Subcutaneous abdominal adipose tissue (tissue), 5 donors: ENCODE measurements at regions not wholly inside any gene's neighbourhood (a gene's known extent, or its start where the extent isn't known, plus 50 kb on each side); places are given as distances from the start of the nearest gene placed in this dataset.

Source experiments
- H3K27ac ChIP-seq: one replicate; pipeline ENCODE4 v1.7.0; 2013; ENCODE audit warnings: low read depth, mild to moderate bottlenecking, inconsistent platforms, low read length, moderate library complexity
- H3K27me3 ChIP-seq, 5 donors: one replicate each; pipeline ENCODE4 v1.7.0; 2013; ENCODE audit warnings: low read length in 5 of 5, inconsistent platforms in 1 of 5; ENCODE audit not compliant: control insufficient read depth in 5 of 5, insufficient read depth in 4 of 5
- H3K36me3 ChIP-seq, 5 donors: one replicate each; pipeline ENCODE4 v1.7.0; 2013; ENCODE audit warnings: low read length in 5 of 5; ENCODE audit not compliant: control insufficient read depth in 5 of 5, insufficient read depth in 5 of 5
- H3K4me1 ChIP-seq, 5 donors: one replicate each; pipeline ENCODE4 v1.7.0; 2013; ENCODE audit warnings: low read length in 5 of 5, mild to moderate bottlenecking in 3 of 5, moderate library complexity in 1 of 5; ENCODE audit not compliant: control insufficient read depth in 5 of 5, insufficient read depth in 5 of 5
- H3K4me3 ChIP-seq, 5 donors: one replicate each; pipeline ENCODE4 v1.7.0; 2013; ENCODE audit warnings: low read length in 5 of 5, low read depth in 1 of 5
- H3K9ac ChIP-seq, 5 donors: one replicate each; pipeline ENCODE4 v1.7.0; 2013; ENCODE audit warnings: low read length in 5 of 5, mild to moderate bottlenecking in 4 of 5, moderate library complexity in 3 of 5
- H3K9me3 ChIP-seq, 5 donors: one replicate each; pipeline ENCODE4 v1.7.0; 2013; ENCODE audit warnings: low read length in 5 of 5; ENCODE audit not compliant: control insufficient read depth in 5 of 5
- donor health status: healthy.
- donor health status: healthy.
- donor health status: healthy.
- donor health status: healthy.
- donor health status: healthy.

DNA sequence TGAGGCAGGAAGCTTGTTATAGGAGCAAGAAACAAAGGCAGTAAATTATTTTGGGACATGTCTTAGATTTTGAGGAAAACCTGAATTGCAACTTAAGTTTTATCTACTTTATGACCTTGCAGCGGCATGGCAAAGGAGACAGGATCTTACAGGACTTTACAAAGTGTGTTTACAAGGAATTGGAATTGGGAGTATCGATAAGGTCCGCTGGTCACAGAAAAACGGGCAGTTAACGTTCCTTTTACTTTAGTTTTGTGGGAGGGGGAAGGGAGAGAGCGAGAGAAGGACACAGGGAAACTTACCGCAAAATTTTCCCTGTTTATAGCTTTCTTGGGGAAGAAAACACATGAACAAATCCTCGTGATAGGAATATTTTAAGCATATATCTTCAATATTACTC is 1607.2 kb downstream of the GRIK2 start:
- H3K27me3 ChIP-seq = no peaks in the 10 kb centered on the region
- no peaks in the 10 kb centered on the region for H3K4me1 ChIP-seq
- H3K4me3 ChIP-seq = no peak overlapping the region
- H3K36me3 ChIP-seq = no peaks in the 10 kb centered on the region
- no peaks in the 10 kb centered on the region for H3K9me3 ChIP-seq
- no peak overlapping the region for H3K9ac ChIP-seq
- no peak overlapping the region for H3K27ac ChIP-seq

DNA sequence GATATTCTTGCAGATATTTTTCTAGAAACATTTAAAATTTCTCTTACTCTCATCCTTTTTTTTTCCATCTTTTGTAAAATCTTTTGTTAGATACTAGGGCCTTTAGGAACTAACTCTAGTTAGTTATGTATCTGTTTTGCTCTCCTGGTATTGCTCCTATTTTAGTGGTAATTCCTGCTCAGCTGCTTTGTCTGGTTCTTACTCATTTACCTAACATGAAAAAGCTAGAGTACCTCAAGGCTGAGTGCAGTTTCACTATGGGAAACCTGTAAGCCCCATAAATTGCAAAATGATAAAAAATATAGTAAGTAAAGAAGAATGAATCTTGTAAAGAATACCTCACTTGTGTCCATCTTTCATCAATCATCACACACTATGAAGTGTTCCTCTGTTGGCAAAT is 1602.0 kb downstream of the GRIK2 start:
- Histone ChIP-seq H3K27me3 (no peaks in the 10 kb centered on the region), H3K4me3 (no peak overlapping the region), H3K4me1 (no peaks in the 10 kb centered on the region), H3K9me3 (no peaks in the 10 kb centered on the region), H3K27ac (no peak overlapping the region), H3K9ac (no peak overlapping the region), H3K36me3 (no peaks in the 10 kb centered on the region)

DNA sequence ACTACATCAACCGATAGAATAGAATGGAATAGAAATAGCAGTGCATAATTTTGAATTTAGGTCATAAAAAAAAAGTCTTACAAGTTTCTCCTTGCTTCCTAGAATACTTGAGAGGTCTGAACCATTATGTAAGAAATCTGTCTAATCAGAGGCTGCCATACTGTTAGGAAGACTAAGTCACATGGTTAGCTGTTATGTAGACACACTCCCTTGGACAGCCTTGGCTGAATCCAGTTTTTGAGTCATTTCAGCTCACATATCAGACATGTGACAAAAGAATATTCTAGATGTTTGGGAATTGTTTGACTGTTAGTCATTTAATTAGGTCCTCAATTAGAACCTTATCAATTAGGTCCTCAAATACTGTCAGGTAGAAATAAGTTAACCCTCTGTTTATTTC is 1601.4 kb downstream of the GRIK2 start:
- Histone ChIP-seq H3K27ac (no peak overlapping the region), H3K27me3 (no peaks in the 10 kb centered on the region), H3K36me3 (no peaks in the 10 kb centered on the region), H3K4me1 (no peaks in the 10 kb centered on the region), H3K9ac (no peak overlapping the region), H3K9me3 (no peaks in the 10 kb centered on the region), H3K4me3 (no peak overlapping the region)

DNA sequence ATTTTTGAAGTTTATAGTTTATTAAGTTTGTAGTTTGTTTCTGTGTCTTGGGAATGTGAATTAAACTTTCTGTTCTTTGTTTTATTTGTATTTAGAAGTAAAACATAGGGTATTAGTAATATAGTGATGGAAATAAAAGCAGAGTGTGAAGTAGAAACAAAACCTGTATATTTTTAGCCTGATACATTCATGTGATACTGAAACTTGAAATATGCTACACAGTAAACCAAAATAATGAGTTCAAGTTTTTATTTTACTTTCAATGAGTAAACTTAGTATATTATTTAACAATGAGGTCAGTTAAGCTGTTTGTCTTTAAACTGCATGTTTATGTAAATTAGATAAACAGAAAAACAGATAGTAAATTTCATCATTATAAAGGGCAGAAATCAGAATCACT is 1592.6 kb downstream of the GRIK2 start:
- no peaks in the 10 kb centered on the region for H3K9me3 ChIP-seq
- no peaks in the 10 kb centered on the region for H3K27me3 ChIP-seq
- H3K9ac ChIP-seq = no peak overlapping the region
- no peak overlapping the region for H3K27ac ChIP-seq
- no peak overlapping the region for H3K4me3 ChIP-seq
- no peaks in the 10 kb centered on the region for H3K4me1 ChIP-seq
- H3K36me3 ChIP-seq = no peaks in the 10 kb centered on the region

DNA sequence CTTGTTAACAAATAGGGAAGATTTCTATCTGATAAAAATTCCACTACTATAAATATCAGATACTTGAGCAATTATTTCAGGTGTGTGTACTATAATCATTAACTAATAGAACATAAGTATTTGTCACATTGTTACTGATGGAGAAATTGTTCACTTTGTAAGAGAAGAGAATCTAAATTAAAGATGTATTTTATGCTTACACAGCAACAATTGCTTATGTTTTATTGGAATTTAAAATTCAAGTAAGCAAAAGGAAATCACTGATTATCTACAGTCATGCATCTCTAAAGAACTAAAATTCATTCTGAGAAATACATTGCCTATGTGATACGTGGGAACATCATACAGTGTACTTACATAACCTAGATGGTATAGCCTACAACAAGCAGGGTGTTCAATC is 1590.8 kb downstream of the GRIK2 start:
- Histone ChIP-seq H3K27me3 (no peaks in the 10 kb centered on the region), H3K27ac (no peak overlapping the region), H3K36me3 (no peaks in the 10 kb centered on the region), H3K4me1 (no peaks in the 10 kb centered on the region), H3K9ac (no peak overlapping the region), H3K4me3 (no peak overlapping the region), H3K9me3 (no peaks in the 10 kb centered on the region)

DNA sequence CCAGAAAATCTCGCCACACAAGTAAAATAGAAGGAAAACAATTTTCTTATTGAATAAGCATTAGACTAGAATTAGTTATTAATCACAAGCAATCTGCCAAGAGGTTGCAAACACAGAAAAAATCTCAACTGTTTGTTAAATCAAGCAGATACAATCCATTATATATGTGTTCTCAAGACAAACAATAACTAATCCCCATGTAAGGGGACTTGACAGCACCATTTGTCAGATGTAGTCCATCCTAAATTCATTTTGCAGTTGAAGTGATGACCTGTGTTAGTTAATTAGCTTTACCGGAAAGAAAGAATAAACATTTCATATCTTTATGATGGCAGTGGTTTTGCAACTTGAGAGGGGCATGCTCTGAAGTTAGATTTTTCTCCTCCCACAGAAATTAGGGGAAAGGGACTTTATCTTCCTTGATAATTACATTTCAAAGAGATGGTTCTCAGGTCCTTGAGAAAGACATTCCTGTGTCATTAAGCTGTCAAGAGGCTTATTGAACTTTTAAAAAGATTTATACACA is 1588.0 kb downstream of the GRIK2 start:
- Histone ChIP-seq H3K27ac (no peak overlapping the region), H3K36me3 (no peaks in the 10 kb centered on the region), H3K4me3 (no peak overlapping the region), H3K9me3 (no peaks in the 10 kb centered on the region), H3K4me1 (no peaks in the 10 kb centered on the region), H3K9ac (no peak overlapping the region), H3K27me3 (no peaks in the 10 kb centered on the region)

DNA sequence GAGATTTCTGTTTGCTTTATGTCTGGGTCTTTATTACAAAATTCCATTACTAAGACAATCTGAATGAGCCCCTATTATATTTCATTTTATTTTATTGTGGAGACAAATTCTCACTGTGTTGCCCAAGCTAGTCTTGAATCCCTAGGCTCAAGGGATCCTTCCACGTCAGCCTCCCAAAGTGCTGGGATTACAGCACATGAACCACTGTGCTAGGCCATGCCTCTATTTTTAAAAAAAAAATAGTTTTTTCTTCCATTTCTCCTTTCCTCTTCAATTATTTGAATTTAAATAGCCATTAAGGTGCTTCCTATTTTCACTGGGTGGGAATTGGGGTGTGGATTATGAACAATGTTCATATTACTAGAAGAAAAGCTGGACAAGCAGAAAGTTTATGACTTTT is 1587.4 kb downstream of the GRIK2 start:
- H3K9me3 ChIP-seq = no peaks in the 10 kb centered on the region
- H3K36me3 ChIP-seq = no peaks in the 10 kb centered on the region
- H3K4me3 ChIP-seq = no peak overlapping the region
- no peaks in the 10 kb centered on the region for H3K4me1 ChIP-seq
- no peaks in the 10 kb centered on the region for H3K27me3 ChIP-seq
- no peak overlapping the region for H3K9ac ChIP-seq
- H3K27ac ChIP-seq = no peak overlapping the region

DNA sequence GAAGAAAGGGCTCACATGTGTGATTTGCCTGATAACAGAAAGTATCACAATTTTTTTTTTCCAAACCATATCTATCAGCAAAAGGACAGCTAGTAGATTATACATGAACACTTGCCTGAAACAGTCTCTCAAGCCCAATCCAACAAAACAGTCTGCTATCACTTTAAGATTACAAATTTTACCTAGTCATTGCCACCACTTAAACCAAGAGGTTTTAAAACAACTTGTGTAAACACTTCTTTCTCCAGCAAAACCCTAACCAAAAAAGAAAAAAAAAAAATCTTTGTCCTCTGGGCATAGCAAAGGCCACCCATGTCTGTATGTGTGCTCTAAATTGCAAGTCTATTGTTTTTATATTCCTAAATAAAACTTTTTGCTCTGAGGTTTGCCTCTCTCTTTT is 1568.4 kb downstream of the GRIK2 start:
- H3K27me3 ChIP-seq = no peaks in the 10 kb centered on the region
- no peaks in the 10 kb centered on the region for H3K4me1 ChIP-seq
- no peak overlapping the region for H3K27ac ChIP-seq
- no peak overlapping the region for H3K4me3 ChIP-seq
- H3K36me3 ChIP-seq = no peaks in the 10 kb centered on the region
- no peak overlapping the region for H3K9ac ChIP-seq
- H3K9me3 ChIP-seq = peaks cover 0 to 2% (median 0%) of the 10 kb centered on the region in 5 donors

DNA sequence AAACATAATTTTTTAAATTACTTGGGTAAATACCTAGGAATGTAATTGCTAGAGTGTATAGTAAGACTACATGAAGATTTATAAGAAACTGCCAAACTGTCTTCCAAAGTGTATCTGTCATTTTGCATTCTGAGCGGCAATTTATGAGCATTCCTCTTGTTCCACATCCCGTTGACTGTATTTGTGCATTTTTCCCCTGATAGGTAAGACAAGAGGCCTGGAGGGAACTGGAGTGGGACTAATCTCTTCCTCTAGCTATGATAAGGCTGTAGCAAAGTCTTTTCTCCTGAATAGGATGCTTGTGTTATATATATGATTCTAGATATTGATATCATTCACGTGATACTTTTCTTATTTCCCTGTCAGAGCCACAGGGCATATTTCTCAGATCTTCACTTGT is 1557.5 kb downstream of the GRIK2 start:
- Histone ChIP-seq H3K36me3 (no peaks in the 10 kb centered on the region), H3K27me3 (no peaks in the 10 kb centered on the region), H3K9ac (no peak overlapping the region), H3K9me3 (no peaks in the 10 kb centered on the region), H3K4me3 (no peak overlapping the region), H3K4me1 (no peaks in the 10 kb centered on the region), H3K27ac (no peak overlapping the region)

DNA sequence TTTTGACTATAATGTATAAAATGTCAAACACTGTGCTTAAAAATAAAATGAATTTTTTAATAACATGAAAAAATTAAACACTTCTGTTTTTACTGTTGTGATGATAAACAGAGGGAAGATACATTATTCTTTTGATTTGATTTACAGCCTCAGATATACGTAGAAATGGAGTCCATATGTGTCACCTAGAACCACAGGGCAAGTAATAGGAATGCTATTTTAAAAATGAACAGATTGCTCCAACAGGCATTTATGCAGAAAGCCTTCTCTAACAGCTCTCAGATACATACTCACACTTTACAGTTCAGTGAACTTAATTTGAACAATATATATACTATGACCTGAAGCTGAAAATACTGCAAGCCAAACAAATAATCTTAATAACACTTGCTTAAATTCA is 1551.0 kb downstream of the GRIK2 start:
- Histone ChIP-seq H3K27me3 (no peaks in the 10 kb centered on the region), H3K4me3 (no peak overlapping the region), H3K36me3 (no peaks in the 10 kb centered on the region), H3K4me1 (no peaks in the 10 kb centered on the region), H3K9me3 (no peaks in the 10 kb centered on the region), H3K9ac (no peak overlapping the region), H3K27ac (no peak overlapping the region)

DNA sequence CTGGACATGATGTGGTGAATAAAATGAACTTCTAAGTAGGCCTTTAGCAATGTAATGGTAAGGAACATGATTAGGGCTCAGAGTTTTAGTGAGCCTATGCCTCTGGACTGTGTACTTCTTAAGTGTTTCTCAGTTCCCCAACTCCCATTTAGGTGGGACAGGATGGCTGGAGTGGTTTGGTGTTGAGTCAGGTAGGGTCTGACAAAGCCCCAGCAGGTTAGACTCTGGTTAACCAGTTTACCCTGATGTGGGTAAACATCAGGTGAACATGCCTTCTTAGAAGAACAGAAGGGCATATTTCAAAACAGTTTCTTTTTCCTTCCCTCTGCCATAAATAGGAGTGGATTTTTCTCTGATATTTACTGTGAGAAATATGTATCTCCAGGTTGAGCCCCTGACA is 1548.7 kb downstream of the GRIK2 start:
- Histone ChIP-seq H3K27me3 (no peaks in the 10 kb centered on the region), H3K36me3 (no peaks in the 10 kb centered on the region), H3K4me1 (no peaks in the 10 kb centered on the region), H3K9ac (no peak overlapping the region), H3K9me3 (no peaks in the 10 kb centered on the region), H3K27ac (no peak overlapping the region), H3K4me3 (no peak overlapping the region)
